NCI-H524 (cell line): ENCODE measurements at regions not wholly inside any gene's neighbourhood (a gene's known extent, or its start where the extent isn't known, plus 50 kb on each side); places are given as distances from the start of the nearest gene placed in this dataset.

ENCODE experiments used
- DNase-seq, 2 experiments: peaks; one replicate each; lab custom pipeline; 2025; lab: John Stamatoyannopoulos, UW

GRCh38 chr4:180486342-180486741 is 1756.9 kb upstream of the TENM3 start:
- no peak for DNase-seq

GRCh38 chr4:180489787-180490186 is 1753.4 kb upstream of the TENM3 start:
- no peak for DNase-seq

- no peak for DNase-seq
These were observed 1752.0 kb upstream of the TENM3 start for GRCh38 chr4:180491210-180491609.

DNA sequence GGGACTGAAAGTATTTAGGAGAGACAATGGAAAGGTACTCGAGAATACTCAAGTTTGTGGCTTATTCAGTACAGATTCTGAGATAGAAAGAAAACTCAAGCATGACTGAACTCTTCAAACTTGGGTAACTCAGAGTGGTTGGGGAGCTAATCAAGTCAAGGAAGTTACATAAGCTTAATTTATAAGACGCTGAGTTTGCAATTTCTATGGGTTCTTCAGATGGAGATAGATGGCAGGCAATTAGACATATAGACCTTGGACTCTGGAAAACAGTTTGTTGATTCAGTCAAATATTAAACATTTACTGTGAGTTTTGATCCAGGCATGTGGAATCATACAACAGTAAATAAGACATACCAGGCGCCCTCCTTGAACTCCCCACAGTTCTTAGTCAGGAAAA is 1749.9 kb upstream of the TENM3 start:
- DNase-seq, result no peak

- DNase-seq, result no peak
These were observed 1743.0 kb upstream of the TENM3 start for GRCh38 chr4:180500154-180500553.

DNA sequence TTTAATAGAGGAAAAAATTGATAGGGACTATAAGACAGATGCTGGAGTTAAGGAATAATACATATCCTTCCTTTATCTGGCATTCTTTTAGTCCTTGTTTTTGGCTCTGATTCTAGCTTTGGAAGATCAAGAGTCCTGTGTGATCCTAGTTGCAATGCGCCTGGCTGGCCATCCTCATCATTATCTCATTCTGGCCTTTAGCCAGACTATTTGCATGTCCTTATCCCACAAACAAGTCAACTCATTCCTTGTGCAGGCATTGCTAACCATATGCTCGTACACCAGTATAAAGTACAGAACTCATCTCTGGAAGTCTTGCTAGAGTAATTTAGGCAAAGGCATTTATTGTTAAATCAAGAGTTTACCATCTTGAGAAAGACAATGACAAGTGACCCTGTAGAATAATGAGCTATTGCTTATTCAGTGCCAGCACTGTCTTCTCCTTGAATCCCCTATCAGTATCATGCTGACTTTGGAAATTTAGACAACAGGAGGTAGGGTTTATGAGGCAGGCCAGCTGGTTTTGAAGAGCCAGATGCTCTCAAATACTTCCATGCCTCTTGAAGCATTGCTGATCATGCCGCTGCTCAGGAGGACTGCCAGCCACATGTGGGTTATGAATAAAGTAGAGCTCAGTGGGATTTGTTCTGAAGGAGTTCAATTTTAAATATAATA is 1730.3 kb upstream of the TENM3 start:
- DNase-seq, result peak; percentile 67 to 93

GRCh38 chr4:180518906-180519305 is 1724.3 kb upstream of the TENM3 start:
- no peak for DNase-seq

GRCh38 chr4:180521181-180521580 is 1722.0 kb upstream of the TENM3 start:
- DNase-seq, result no peak

DNA sequence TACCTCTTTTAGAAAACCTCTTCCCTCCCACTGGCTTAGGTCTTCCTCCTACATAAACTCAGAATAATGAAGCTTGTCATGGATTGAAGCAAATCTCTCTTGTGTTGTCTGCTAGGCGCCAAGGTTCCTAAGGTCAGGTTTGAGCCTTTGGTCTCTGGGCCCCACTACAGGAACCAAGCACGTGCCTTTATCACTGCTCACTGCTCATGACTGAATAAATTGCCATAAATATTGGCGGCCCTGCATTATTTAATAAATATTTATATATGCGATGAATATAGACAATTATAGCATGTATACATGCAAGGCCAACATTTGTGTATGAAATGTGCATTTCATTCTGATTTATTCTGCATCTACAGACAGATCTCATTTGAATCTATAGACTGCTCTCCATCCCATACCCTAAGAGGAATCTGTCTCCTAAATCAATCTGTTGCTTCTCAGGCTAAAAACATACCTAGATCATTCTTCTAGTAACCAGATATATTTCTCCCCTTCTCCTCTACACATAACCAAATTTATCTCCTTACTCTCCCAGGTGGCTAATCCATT is 1717.6 kb upstream of the TENM3 start:
- DNase-seq, result no peak

GRCh38 chr4:180528003-180528402 is 1715.2 kb upstream of the TENM3 start:
- no peak for DNase-seq

DNA sequence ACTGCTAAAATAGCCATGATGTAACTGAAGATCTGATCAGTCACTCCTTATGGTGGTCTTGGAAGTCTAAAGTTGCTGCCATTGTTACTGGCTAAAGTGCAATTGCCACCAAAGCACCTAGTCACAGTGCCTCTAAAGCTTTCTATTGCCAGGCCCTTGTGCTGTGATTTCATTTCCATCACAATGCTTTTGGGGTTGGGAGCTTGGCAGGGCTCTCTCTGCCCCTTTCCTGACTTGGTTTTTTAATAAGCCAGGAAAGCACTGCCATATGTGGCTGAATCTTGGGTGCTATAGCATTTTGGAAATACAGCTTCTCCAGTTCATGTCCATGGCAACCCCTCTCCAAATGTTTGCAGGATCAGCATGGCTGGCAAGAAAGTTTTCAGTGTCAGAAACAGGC is 1712.4 kb upstream of the TENM3 start:
- DNase-seq, result no peak

DNA sequence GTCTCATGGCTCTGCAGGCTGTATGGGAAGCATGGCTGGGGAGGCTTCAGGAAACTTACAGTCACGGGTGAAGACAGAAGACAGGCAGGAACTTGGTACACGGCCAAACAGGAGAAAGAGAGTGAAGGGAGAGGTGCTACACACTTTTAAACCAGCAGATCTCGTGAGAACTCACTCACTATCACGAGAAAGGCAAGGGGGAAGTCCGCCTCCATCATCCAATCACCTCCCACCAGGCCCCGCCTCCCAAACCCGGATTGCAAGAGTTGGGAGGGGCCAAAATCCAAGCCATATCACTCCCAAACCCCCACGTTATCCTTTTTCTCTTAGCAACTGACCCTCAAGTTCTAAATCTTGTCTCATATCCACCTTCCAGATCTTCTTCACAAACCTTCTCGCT is 1710.5 kb upstream of the TENM3 start:
- no peak for DNase-seq

DNA sequence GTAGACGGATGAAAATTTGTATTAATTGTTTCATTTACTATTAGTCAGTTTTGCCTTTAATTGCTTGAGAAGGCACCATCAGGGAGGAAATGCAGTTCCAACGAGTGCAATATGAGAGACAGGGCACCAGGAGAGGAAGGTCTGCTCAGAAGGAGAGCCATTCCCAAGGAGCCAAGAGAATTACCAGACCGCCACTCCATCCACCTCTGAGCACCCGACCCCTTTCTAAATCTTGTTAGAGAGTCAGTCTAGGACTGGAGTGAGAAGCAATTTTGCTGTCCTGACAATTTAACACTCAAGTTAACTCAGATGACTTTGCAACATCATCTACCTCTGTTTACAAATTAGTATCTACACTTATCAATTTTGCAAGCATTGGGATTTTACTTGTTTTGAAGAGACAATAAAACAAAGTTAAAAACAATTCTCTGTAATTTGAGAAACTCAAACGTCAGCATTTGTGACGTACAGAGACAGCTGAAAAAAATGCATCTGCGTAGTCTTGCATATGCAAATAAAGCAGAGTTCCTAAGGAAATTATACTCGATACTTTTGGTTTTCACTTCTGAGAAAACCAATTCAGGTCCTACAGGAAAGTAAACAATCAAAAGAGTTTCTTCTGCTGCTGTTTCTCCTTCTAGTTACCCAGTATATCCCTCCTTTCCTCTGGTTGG is 1704.7 kb upstream of the TENM3 start:
- peak; percentile 14 to 28 for DNase-seq

- DNase-seq, result no peak
These were observed 1703.9 kb upstream of the TENM3 start for GRCh38 chr4:180539284-180539683.

- DNase-seq, result no peak
These were observed 1701.5 kb upstream of the TENM3 start for GRCh38 chr4:180541678-180542077.

DNA sequence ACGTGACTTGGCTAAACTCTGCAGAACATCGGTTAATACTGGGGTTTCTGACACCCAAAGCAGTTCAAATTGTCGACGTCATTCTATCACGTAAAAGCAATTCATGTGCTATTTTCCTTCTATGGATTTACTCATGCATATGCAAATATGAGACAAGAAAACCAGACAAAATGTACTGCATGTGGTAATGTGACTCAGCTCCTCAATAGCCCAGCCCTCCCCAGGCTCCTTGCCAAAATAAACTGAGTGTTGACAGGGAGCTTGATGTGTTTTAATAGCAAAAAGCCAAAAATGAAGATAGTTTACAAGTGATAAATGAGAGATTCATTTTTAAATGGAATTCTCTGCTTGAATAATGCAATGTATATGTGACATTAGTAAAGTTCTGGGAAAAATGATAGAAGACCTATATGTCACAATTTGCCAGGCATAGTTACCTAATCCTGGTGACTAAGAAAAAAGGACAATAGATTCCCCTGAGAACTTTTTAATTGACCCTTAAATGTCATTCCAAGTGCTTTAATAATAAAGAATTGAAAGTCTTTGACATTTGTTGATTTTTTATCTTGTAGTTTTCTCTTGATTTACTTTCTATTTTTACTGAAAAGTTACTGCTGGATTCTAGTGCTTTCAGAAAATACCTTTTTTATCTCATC is 1700.6 kb upstream of the TENM3 start:
- no peak for DNase-seq

DNA sequence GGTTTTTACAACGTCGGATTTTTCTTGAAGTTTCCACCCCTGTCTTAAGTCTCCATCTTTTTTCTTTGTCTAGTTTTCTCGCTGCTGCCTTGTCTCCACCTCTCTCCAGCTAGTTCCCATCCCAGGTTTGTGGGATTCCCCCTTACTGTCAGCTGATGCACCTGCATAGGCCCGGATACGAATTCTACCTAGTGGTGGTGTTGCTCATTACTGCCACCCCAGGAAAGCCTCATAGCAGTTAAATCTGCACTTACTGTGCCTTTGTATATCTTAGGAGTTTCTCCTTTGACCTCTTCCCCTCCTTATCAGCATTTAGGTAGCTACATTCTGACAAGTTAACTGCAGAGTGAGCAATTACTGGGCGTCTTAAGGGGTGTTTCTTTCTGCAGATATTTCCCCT is 1693.1 kb upstream of the TENM3 start:
- DNase-seq, result no peak

GRCh38 chr4:180557348-180557747 is 1685.9 kb upstream of the TENM3 start:
- DNase-seq, result no peak

DNA sequence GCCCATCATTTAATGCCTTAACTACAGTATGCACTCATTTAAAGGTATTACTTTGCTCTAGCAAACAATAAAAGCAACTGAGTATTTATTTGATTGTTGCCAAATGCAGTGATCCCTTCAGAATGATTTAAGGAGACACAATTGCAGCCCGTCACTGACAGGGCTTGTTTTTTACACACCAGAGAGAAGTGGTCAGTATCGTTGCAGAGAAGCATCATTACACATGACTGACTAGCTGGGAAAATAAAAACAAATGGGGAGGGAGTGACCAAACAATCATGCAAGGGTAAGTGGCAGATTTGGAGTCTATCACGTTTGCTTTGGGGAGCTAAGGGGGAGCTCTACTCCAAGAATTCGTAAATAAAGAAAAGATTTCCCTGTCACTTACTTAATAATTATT is 1685.3 kb upstream of the TENM3 start:
- DNase-seq, result no peak

DNA sequence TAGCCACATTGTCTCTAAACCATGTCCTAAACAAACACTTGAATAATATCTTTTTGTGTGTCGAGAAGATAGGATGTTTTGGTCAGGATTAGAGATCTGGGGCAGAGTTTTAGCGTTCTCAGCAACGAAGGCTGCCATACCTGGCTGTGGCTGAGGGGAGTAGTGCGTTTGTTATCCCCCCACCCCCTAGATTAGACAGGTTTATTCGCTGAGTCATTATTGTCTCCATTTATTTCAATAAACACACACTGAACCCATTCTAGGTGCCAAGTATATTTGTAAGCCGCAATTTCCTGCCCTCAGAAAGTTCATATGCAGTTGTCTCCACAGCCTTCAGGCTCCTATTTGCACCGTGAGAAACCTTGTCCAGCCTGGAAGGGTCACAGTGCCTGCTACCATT is 1684.8 kb upstream of the TENM3 start:
- DNase-seq, result no peak

- no peak for DNase-seq
These were observed 1682.3 kb upstream of the TENM3 start for GRCh38 chr4:180560896-180561295.

GRCh38 chr4:180564026-180564425 is 1679.2 kb upstream of the TENM3 start:
- DNase-seq, result no peak

DNA sequence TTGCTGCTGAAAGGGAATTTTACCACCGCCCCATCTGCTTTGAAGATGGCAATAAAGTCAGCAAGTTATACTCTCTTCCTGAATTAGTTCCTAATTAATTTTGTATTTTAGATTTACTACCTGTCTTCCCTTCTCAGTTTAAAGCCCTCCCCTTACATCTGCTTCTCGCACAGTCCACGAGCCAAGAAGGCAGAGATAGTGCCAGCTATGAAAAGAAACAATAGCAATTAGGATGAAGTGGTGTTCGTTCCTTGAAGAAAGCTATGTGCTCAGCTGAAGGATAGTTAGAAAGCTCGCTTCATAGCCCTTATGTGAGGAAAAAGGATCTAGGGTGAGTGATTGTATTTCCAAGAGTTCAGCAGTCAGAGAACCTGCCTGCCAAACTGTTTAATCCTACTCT is 1678.8 kb upstream of the TENM3 start:
- no peak for DNase-seq
